HCT116 (cell line): ENCODE measurements at regions not wholly inside any gene's neighbourhood (a gene's known extent, or its start where the extent isn't known, plus 50 kb on each side); places are given as distances from the start of the nearest gene placed in this dataset.

ENCODE experiments used
- CTCF ChIP-seq, 3 experiments: fragments of 200-600 bp in 1 of 3; sonication (generic) in 1 of 3; IDR thresholded peaks in 2 of 3; conservative IDR thresholded peaks in 1 of 3; 2 replicates each; pipeline ENCODE4 v1.5.1; 2012 to 2017; ENCODE audit warnings: low read depth in 2 of 3, low read length in 2 of 3, antibody characterized with exemption in 1 of 3, borderline replicate concordance in 1 of 3, control low read depth in 1 of 3, mild to moderate bottlenecking in 1 of 3, mixed read lengths in 1 of 3, mixed run types in 1 of 3, moderate library complexity in 1 of 3; ENCODE audit not compliant: insufficient read depth in 1 of 3
- EZH2phosphoT487 ChIP-seq: fragments of 200-600 bp; IDR thresholded peaks from 2 replicates; pipeline ENCODE4 v1.6.1; 2018; ENCODE audit warnings: antibody characterized with exemption, borderline replicate concordance
- MAX ChIP-seq: IDR thresholded peaks from 2 replicates; pipeline ENCODE4 v1.6.1; 2012
- POLR2A ChIP-seq: IDR thresholded peaks from 2 replicates; pipeline ENCODE4 v1.7.0; 2011; ENCODE audit warnings: borderline replicate concordance; ENCODE audit not compliant: insufficient read depth, insufficient read length; ENCODE audit errors: extremely low read depth
- REST ChIP-seq: IDR thresholded peaks from 2 replicates; pipeline ENCODE4 v1.6.1; 2012; ENCODE audit warnings: low read depth

- no peak for TF ChIP-seq EZH2phosphoT487
- TF ChIP-seq CTCF (IDR thresholded peaks at IDR 0.05 in 2 of 3, conservative IDR thresholded peaks at IDR 0.05 in 1 of 3; ENCODE audit: borderline replicate concordance in 1 of 3, insufficient read depth in 1 of 3, low read depth in 2 of 3, low read length in 2 of 3) = no peak
- TF ChIP-seq MAX = no peak
- TF ChIP-seq REST = no peak
- TF ChIP-seq POLR2A = no peak
Observed at GRCh38 chr13:94936633-94937032, 224.3 kb upstream of the SOX21 start.
